ENCODE measurements at regions not wholly inside any gene's neighbourhood (a gene's known extent, or its start where the extent isn't known, plus 50 kb on each side); places are given as distances from the start of the nearest gene placed in this dataset.

- TF ChIP-seq CTCF (IDR thresholded peaks at IDR 0.05; ENCODE audit: low read depth, low read length) (no peak), EZH2phosphoT487 (IDR thresholded peaks at IDR 0.05; ENCODE audit: low read depth) (no peak)
Measured at GRCh38 chr2:153268941-153269461, 209.6 kb downstream of the RPRM start.
